Activated CD4-positive, alpha-beta T cell treated with anti-CD3 and anti-CD28 coated beads, Interleukin-2, amount 10 ng/mL, durations not matched to agents 24 days and 14 days (primary cell): ENCODE measurements at regions not wholly inside any gene's neighbourhood (a gene's known extent, or its start where the extent isn't known, plus 50 kb on each side); places are given as distances from the start of the nearest gene placed in this dataset.

Source experiments
- DNase-seq: peaks from one replicate; pipeline ENCODE4 v3.0.0; 2022
- H3K27ac Mint-ChIP-seq: one replicate; pipeline ENCODE4 v1.8.0; 2022; ENCODE audit warnings: mild to moderate bottlenecking, mixed read lengths
- H3K27me3 Mint-ChIP-seq: one replicate; pipeline ENCODE4 v1.8.0; 2022; ENCODE audit warnings: mixed read lengths
- H3K36me3 Mint-ChIP-seq: one replicate; pipeline ENCODE4 v1.8.0; 2022; ENCODE audit warnings: low read depth, mild to moderate bottlenecking, mixed read lengths
- H3K4me1 Mint-ChIP-seq: one replicate; pipeline ENCODE4 v1.8.0; 2021; ENCODE audit warnings: mixed read lengths
- H3K4me3 Mint-ChIP-seq: one replicate; pipeline ENCODE4 v1.8.0; 2022; ENCODE audit warnings: mild to moderate bottlenecking, moderate library complexity, mixed read lengths
- H3K9me3 Mint-ChIP-seq: one replicate; pipeline ENCODE4 v1.8.0; 2021; ENCODE audit warnings: mixed read lengths
- intact Hi-C: fragments of 100-400 bp; cut with micrococcal nuclease; formaldehyde crosslinking; loops from one replicate; pipeline ENCODE4 v1.15.1; 2023

DNA sequence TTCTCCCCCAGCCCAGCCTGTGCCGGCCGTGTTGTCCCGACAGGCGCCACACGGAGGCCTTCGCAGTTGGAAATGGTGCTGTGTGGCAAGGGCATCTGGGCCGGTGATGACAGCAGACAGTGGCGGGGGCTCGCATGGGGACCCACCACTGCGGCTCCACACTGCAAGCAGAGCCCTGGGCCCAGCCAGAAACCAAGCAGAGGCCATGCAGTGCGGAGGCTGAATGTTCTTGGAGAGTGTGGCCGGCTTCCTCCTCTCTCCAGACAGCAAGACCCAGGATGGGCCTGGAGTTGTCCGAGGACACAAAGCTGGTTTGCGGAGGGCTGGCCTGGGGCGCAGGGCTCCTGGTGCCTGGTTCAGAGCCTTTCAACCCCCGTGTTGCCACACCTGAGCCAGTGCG, 104.6 kb downstream of the SIK1 start:
- intact Hi-C loops = no loop called here

DNA sequence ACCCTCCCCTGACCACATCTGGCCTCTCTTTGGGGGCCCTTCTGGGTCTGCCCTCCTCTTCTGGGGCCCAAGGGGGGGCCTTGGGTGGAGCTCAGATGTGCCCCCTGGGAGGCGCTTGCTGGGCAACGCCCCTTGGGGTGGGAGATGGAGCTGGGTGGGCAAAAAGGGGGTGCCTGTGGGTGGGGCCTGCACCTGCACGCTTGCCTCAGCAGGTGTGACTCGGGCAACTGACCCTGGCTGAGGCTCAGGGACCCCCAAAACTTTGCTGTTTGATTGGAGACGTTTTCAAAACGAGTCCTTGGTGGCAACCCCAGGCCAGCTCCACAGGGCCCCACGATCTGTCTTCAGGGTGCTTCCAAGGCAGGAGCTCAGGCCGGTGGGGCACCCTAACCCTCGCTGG, 105.3 kb downstream of the SIK1 start:
- DNase-seq = no peak
- no peaks in the 10 kb centered on the region for H3K27me3 Mint-ChIP-seq
- no peaks in the 10 kb centered on the region for H3K9me3 Mint-ChIP-seq
- H3K4me1 Mint-ChIP-seq = peaks cover 8% of the 10 kb centered on the region
- intact Hi-C loops = no loop called here
- H3K36me3 Mint-ChIP-seq = no peaks in the 10 kb centered on the region
- no peak overlapping the region for H3K27ac Mint-ChIP-seq
- no peak overlapping the region for H3K4me3 Mint-ChIP-seq

More for the DNA sequence above, 104.6 kb downstream of the SIK1 start:
- no peak for DNase-seq
- no peak overlapping the region for H3K4me3 Mint-ChIP-seq
- no peaks in the 10 kb centered on the region for H3K9me3 Mint-ChIP-seq
- peaks cover 8% of the 10 kb centered on the region for H3K4me1 Mint-ChIP-seq
- H3K27ac Mint-ChIP-seq = no peak overlapping the region
- H3K36me3 Mint-ChIP-seq = no peaks in the 10 kb centered on the region
- no peaks in the 10 kb centered on the region for H3K27me3 Mint-ChIP-seq

DNA sequence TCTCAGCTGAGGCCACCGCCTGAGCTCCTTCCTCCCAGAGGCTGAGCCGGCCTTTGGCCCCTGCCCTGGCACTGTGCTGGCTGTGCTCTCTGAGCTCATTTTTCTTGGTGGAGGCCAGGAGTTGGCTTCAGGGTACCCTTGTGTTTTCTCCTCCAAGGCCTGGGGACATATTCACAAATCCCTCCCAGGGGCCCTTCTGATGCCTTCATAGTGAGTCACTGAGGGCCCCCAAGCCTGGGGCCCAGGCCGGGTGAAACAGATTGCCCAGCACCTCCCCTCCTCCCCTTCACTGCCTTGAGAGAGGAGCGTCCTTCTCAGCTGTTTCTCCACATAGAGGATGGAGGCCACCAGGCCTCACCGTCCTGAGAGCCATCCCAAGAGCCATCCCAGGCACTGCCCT, 105.8 kb downstream of the SIK1 start:
- H3K9me3 Mint-ChIP-seq = no peaks in the 10 kb centered on the region
- no peak overlapping the region for H3K4me3 Mint-ChIP-seq
- H3K36me3 Mint-ChIP-seq = no peaks in the 10 kb centered on the region
- DNase-seq = no peak
- no peaks in the 10 kb centered on the region for H3K27me3 Mint-ChIP-seq
- intact Hi-C loops = no loop called here
- no peak overlapping the region for H3K27ac Mint-ChIP-seq
- peaks cover 4% of the 10 kb centered on the region for H3K4me1 Mint-ChIP-seq

DNA sequence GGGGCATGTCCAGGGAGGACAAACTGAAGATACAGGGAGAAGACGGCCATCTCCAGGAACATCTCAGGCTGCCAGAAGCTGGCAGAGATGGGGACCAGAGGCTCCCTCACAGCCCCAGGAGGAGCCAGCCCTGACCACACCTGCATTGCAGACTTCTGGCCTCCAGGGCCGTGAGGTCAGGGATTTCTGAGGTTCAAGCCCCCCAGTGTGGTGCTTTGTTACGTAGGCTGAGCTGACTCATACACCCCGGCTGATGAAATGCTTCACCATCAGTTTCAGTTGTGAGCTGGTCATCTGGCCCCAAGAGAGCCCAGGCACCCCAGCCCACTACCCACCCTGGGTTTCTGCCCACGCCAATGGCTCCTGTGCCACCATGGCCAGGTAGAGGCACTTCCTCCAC, 106.4 kb downstream of the SIK1 start:
- intact Hi-C loops = no loop called here
- Mint-ChIP-seq H3K27me3 (no peaks in the 10 kb centered on the region), H3K4me1 (peaks cover 3% of the 10 kb centered on the region), H3K9me3 (no peaks in the 10 kb centered on the region), H3K4me3 (no peak overlapping the region), H3K36me3 (no peaks in the 10 kb centered on the region), H3K27ac (no peak overlapping the region)
- no peak for DNase-seq

DNA sequence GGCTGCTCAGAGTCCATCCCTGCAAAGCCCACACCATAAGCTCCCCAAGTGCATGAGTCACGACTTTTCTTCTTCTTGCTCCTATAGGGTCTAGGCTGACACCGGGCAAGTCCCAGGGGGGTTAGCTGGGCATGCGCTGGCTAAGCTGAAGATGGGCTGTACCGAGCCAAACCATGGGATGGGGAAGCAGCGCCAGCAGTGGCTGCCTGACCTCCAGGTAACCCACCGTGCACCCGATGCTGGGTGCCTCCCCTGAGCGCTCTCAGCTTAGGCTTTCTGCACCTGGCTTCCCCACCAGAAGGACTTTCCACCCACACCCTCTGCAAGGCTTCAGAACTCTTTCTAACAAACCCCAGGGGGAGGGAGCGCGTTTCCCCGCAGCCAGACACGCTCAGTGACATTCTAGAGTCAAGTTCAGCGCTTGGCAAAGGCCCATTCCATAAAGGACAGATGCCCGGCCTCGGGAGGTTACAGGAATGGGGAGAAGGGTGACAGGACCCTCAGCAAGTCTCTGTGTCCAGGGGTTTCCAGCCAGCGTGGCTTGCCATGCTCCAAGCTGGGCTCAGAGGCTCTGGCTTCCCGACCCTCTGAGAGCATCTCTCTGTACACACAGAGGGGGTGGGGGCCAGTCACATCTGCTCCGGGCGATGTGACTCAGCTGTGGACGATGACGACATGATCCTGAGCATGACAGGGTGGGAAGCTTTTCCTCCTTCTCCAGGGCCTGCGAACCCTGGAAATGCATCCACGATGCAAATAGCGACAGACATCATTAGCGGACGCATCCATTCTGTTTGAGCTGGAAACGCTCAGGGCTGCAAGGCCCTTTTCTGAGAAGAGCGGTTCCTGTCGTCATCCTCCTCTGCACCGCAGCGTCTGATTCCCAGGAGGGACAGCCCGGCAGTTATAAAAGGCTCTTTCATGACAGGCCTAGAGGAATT, 107.8 kb downstream of the SIK1 start:
- H3K9me3 Mint-ChIP-seq = no peaks in the 10 kb centered on the region
- H3K4me1 Mint-ChIP-seq = peaks cover 3% of the 10 kb centered on the region
- H3K27me3 Mint-ChIP-seq = peaks cover 2% of the 10 kb centered on the region
- no peak overlapping the region for H3K27ac Mint-ChIP-seq
- intact Hi-C loops = no loop called here
- no peak overlapping the region for H3K4me3 Mint-ChIP-seq
- no peaks in the 10 kb centered on the region for H3K36me3 Mint-ChIP-seq
- DNase-seq = no peak

DNA sequence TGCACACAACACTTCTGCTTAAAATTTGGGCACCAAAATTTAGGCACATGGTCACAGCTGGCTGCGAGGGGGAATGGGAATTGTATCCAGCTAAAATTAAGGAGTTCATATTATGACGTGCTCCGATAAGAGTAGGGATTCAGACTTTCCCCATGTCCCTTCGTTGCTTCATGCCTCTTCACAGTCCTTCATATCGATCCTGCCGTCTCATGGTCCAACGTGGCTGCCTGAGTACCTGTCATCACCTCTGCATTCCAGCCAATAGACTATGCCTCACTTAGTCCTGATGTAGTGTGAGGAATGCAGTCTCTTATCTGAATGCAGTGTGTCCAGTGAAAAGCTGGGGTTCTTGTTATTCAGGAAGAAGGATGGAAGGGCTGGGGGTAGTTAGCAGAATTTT, 108.6 kb downstream of the SIK1 start:
- Mint-ChIP-seq H3K27me3 (peaks cover 2% of the 10 kb centered on the region), H3K27ac (no peak overlapping the region), H3K4me1 (peaks cover 3% of the 10 kb centered on the region), H3K4me3 (no peak overlapping the region), H3K9me3 (no peaks in the 10 kb centered on the region), H3K36me3 (no peaks in the 10 kb centered on the region)
- DNase-seq = no peak
- intact Hi-C loops = no loop called here

DNA sequence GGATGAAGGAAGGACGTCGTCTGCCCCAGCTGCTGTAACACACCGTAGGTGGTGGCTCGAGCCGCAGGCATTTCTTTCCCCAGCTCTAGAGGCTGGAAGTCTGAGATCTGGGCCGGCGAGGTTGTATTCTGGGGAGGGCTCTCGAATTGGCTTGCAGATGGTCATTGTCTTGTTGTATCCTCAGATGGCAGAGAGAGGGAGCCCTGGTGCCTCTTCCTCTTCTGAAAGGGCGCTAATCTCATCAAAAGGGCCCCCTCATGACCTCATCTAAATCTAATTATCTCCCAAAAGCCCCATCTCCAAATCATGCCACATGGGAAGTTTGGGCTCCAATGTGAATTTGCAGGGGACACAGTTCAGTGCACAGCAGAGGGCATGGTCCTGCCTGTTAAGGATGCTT, 109.0 kb downstream of the SIK1 start:
- Mint-ChIP-seq H3K4me3 (no peak overlapping the region), H3K4me1 (peaks cover 3% of the 10 kb centered on the region), H3K9me3 (no peaks in the 10 kb centered on the region), H3K27ac (no peak overlapping the region), H3K27me3 (peaks cover 2% of the 10 kb centered on the region), H3K36me3 (no peaks in the 10 kb centered on the region)
- intact Hi-C loops = no loop called here
- no peak for DNase-seq

DNA sequence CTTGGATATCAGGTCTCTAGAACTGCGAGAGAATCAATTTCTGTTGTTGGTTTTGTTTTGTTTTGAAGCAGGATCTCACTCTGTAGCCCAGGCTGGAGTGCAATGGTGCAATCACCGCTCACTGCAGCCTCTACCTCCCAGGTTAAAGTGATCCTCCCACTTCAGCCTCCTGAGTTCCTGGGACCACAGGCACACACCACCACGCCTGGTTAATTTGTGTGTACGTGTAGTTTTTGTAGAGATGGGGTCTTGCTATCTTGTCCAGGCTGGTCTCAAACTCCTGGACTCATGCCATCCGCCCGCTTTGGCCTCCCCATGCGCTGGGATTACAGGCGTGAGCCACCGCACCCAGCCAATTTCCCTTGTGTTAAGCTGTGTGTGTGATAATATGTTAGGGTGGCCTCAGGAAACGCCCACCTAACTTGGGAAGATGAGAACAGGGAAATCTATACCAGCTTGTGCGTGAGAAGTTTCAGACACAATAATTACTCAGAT, 109.6 kb downstream of the SIK1 start:
- no peak for DNase-seq
- H3K27me3 Mint-ChIP-seq = peaks cover 2% of the 10 kb centered on the region
- H3K36me3 Mint-ChIP-seq = no peaks in the 10 kb centered on the region
- intact Hi-C loops = no loop called here
- H3K4me1 Mint-ChIP-seq = peaks cover 6% of the 10 kb centered on the region
- no peaks in the 10 kb centered on the region for H3K9me3 Mint-ChIP-seq
- no peak overlapping the region for H3K27ac Mint-ChIP-seq
- no peak overlapping the region for H3K4me3 Mint-ChIP-seq

DNA sequence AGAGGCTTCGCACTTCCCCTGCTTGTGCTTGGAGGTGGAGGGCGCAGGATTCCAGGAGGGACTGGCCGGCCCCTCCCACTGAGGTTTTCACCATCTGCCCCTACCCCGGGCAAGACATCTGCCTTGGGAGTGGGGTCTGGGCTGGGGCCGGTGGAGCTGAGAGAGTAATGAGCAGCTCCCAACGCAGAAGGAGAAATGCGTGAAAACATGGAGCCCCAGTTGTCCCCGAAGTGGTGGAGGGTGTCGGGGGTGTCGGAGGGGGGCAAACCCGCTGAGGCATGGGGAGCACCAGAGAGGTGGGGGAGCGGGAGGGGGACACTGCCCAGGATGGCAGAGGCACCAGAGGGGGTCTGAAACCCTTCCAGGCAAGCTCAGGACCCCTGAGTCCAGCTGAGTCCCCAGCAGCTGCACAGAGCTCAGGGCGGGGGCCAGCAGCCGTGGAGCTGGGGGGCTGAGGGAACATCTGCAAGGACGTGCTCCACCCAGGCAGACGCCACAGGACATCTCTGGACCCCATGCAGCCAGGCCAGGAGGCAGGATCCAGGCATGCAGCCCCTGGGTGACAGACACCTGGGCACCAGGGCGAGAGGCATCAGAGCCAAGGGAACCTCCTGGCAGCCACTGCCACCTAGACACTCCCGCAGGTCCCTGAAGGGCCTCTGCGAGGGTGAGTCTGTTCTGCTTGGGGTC, 110.6 kb downstream of the SIK1 start:
- Mint-ChIP-seq H3K27me3 (peaks cover 2% of the 10 kb centered on the region), H3K9me3 (no peaks in the 10 kb centered on the region), H3K36me3 (no peaks in the 10 kb centered on the region), H3K4me1 (peaks cover 6% of the 10 kb centered on the region), H3K4me3 (no peak overlapping the region), H3K27ac (no peak overlapping the region)
- intact Hi-C loops = no loop called here
- no peak for DNase-seq

DNA sequence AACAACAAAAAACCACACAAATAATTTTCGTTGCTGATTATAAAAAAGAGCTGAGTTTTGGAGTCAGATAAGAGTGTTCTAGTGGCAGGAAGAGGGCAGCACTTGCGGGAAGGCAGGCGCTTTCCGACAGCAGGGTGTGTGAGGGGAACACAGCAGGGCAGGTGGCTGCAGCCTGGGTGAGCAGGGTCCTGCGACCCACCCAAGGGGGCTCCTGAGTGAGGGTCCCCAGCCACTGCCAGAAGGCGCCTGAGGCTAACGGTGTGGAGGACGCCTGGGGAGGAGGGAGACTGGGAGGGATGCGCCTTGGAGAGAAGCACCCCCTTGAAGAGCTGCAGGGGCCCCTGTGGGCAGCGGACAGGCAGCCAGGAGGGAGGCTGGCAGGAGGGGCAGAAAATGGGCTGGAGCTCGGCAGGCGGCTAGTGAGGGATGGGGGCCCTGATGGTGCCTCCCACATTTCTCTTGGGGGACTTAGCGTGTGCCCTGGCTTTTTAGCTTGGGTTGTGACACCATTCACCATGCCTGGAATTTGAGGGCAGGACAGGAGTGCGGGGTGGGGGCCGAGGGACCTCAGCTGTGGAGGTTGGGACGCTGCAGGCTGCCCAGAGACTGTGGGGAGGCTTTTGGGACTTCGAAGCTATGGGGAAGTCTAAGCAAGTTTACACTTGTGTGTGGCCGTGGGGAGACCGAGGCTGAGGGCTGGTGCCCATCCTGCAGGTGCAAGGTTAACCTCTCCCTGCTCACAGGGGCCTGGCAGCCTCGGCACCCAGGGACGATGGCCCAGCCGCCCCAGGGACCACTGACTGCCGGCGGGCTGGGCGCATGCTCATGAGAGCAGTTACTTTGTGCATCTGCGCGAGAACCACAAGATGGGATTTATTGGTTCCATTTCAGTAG, 111.4 kb downstream of the SIK1 start:
- Mint-ChIP-seq H3K36me3 (no peaks in the 10 kb centered on the region), H3K4me1 (peaks cover 6% of the 10 kb centered on the region), H3K4me3 (peak overlapping the region; percentile 38), H3K9me3 (no peaks in the 10 kb centered on the region), H3K27ac (no peak overlapping the region), H3K27me3 (peaks cover 2% of the 10 kb centered on the region)
- peak; percentile 78 for DNase-seq
- intact Hi-C loops = no loop called here

DNA sequence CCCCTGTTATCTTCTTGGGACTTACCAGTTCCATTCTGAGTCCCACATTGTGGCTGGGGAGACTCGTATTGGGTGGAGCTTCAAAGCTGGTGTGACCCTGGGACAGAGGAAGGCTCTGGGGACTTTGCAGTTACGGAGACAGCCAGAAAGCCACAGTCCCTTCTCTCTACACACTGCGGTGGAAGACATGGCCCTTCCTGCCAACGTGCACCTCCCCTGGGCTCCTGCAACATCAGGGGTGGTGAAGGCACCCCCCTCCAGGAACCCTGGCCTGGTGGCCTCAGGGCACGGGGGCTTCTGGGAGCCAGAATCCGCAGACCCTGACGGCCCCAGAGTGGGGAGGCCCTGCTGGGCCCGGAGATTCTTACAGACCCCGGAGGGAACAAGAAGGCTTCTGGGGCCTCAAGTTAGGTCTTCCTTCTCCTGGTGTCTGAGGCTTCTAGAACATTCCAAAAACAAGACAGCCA, 113.0 kb downstream of the SIK1 start:
- H3K27ac Mint-ChIP-seq = peak overlapping the region; percentile 43
- no peaks in the 10 kb centered on the region for H3K9me3 Mint-ChIP-seq

DNA sequence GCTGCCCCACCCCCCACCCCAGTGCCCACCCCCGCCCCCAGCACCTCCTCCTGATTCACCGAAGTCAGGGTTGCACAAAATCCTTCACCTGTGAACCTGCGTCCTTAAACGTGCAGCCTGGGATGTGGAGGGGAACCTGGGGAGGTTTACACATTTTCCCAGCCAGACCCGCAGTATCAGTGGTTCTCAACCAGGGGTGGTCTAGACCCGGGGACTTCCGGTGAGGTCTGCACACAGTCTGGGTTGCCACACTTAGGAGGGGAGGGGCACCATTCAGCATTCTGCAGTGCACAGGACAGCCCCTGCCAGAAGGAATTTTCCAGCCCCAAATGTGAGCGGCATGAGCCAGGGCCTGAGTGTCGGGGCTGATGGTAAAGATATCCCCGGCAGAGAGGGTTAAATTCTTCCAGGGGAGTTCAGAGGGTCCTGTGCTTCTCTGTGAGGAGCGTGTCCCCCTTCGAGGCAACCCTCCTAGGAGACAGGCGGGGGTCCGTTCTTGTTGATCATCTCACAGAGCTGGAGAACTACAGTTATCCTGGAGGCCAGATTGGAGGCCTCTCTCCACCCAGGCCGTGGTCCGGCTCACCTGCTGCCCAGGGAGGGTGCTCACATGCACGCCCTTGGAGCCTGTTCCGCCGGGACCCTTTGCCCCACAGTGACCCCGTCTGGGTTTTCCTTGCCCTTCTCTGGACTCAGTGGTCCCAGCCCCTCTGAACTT, 113.6 kb downstream of the SIK1 start:
- H3K27ac Mint-ChIP-seq = no peak overlapping the region
- no peaks in the 10 kb centered on the region for H3K36me3 Mint-ChIP-seq
- peaks cover 6% of the 10 kb centered on the region for H3K4me1 Mint-ChIP-seq
- H3K9me3 Mint-ChIP-seq = no peaks in the 10 kb centered on the region
- peaks cover 2% of the 10 kb centered on the region for H3K27me3 Mint-ChIP-seq
- intact Hi-C loops = no loop called here
- no peak overlapping the region for H3K4me3 Mint-ChIP-seq
- no peak for DNase-seq

More for the DNA sequence above, 113.0 kb downstream of the SIK1 start:
- Mint-ChIP-seq H3K27me3 (peaks cover 2% of the 10 kb centered on the region), H3K36me3 (no peaks in the 10 kb centered on the region), H3K4me3 (no peak overlapping the region), H3K4me1 (peaks cover 6% of the 10 kb centered on the region)
- intact Hi-C loops = no loop called here
- no peak for DNase-seq

DNA sequence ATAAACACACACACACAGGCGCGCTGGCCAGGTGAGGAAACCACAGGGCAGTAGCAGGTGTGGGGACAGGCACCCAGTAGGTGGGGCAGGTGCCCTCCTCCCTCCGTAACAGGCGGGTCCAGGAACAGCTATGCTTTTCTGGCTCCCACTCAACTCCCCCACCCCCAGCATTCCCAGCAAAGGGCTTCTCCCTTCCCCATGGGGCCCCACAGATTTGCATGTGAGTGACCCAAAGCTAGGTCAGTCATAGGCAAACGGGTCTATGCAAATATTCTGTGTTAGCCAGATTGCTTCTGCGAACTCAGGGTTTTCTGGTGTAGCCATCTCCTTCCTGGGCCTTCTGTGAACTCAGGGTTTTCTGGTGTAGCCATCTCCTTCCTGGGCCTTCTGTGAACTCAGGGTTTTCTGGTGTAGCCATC, 114.2 kb downstream of the SIK1 start:
- H3K4me3 Mint-ChIP-seq = no peak overlapping the region
- intact Hi-C loops = no loop called here
- H3K4me1 Mint-ChIP-seq = peaks cover 6% of the 10 kb centered on the region
- no peak overlapping the region for H3K27ac Mint-ChIP-seq
- H3K27me3 Mint-ChIP-seq = peaks cover 2% of the 10 kb centered on the region
- peak; percentile 64 for DNase-seq
- no peaks in the 10 kb centered on the region for H3K36me3 Mint-ChIP-seq
- H3K9me3 Mint-ChIP-seq = no peaks in the 10 kb centered on the region
